HG03460 (cell line): ENCODE measurements at regions not wholly inside any gene's neighbourhood (a gene's known extent, or its start where the extent isn't known, plus 50 kb on each side); places are given as distances from the start of the nearest gene placed in this dataset.
"Not testable (repeated sequence)": the region's sequence is repeated elsewhere in the genome, so short reads cannot be mapped to it uniquely, and the experiment has no call there.

ENCODE experiments used
- ATAC-seq: cut with Tn5 transposase; IDR thresholded peaks from one replicate; pipeline ENCODE4 v1.9.1; 2021; ENCODE audit not compliant: unreplicated experiment

DNA sequence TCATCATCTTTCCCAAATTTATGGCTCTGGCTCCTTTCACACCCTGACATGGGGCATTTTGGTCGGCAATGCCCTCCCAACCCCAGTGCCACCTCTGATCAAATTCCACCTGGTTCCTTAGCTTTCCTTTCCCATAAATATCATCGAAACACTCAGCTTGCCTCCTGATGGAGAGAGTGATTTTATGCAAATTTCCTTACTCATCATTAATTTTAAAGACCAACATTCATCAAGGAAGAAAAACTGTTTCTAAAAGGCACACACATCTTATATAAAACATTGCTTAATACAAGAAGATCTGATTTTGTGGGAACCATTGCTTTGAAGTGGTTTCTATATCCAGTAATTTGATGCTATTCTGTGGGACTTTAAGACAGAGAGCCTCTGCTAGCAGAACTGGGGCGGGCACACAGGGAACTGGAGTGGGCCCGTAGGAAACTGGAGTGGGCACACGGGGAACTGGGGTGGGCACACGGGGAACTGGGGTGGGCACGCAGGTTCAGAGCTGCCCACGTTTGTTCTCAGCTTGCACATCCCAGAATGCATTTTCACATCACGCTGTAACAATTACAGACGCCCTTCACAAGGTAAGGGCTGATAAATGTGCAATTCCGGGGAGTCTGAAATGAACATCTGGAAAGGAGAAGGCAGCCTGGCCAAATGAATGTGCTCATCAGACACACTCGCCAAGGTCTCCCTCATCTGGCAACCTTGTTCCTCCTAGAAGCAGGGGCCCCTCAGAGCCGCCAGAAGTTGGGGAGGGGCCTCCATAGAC, 174.2 kb downstream of the RTP5 start:
- no peak for ATAC-seq

DNA sequence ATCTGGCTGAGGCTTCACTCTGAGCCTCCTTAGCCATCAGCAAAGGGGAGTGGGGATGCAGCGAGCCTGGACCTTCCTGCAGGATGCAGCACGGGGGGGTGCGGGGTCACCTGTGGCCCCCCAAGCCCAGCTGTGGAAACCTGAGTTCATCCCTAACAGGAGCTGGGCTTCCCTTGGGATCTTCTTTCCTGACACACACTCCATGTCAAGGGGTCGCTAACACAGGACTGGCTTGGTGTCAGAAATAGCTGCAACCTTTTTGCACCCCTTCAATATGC, 174.7 kb downstream of the RTP5 start:
- ATAC-seq = no peak

DNA sequence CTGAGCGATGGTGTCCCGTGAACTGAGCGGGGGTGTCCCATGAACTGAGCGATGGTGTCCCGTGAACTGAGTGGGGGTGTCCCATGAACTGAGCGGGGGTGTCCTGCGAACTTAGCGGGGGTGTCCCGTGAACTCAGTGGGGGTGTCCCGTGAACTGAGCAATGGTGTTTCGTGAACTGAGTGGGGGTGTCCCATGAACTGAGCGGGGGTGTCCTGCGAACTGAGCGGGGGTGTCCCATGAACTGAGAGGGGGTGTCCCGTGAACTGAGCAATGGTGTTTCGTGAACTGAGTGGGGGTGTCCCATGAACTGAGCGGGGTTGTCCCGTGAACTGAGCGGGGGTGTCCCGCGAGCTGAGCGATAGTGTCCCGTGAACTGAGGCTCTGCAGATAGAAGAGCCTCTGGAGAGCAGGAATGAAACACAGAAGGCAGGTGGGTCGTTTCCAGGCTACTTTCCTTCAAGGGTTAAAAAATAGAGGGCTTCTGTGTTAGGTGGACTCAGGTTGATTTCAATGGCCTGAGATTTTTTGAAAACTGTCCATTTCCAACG, 176.1 kb downstream of the RTP5 start:
- ATAC-seq = not testable (repeated sequence)

DNA sequence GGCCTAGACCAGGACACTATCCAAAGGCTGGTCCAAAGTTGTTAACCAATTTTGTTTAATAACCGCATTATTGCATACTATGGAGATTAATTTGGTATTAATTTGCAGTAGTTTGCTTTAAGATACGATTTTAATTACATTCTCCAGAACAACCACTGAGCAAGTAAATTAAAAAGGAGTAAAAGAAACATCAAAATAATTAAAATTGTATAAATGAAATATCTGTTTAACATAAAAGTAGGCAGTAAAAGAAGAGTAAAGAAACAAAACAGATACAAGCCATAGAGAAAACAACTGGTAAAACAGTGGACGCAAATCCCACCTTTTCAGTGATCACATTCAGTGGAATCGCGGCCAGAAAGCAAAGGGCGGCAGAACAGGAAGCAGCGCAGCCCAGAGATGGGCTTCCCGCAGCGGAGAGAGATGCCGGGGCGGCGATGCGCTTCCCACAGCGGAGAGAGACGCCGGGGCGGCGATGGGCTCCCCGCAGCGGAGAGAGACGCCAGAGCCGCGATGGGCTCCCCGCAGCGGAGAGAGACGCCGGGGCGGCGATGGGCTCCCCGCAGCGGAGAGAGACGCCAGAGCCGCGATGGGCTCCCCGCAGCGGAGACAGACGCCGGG, 176.8 kb downstream of the RTP5 start:
- no peak for ATAC-seq

DNA sequence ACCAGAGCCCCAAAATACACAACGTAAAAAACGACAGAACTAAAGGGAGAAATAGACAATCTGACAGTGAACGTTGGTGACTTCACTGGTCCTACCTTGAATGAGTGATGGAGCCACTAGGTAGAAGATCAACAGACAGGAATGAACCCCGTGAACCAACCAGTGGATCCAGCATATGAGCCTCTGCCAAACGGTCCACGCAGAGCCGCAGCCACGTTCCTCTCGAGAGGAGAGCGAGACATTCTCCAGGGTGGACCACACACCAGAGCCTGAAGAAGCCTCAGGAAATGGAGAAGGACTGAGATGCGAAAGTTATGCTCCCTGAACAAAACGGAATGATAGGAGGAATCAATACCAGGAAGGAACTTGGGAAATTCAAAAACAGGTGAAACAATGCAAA, 178.4 kb downstream of the RTP5 start:
- no peak for ATAC-seq

DNA sequence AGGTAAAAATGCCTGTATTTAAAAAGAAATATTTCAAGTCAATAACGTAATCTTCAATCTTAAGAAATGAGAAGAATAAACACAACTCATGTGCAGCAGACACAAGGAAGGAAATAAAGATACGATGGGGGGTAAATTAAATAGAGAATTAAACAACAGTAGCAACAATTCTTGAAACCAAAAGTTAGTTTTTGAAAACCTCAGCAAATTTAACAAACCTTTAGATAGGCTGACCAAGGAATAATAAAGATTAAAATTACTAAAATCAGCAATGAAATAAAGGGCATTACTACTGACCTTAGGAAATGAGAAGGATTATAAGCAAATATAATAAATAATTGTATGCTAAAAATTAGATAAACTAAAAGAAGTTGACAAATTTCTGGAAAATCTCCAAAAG, 178.9 kb downstream of the RTP5 start:
- no peak for ATAC-seq

DNA sequence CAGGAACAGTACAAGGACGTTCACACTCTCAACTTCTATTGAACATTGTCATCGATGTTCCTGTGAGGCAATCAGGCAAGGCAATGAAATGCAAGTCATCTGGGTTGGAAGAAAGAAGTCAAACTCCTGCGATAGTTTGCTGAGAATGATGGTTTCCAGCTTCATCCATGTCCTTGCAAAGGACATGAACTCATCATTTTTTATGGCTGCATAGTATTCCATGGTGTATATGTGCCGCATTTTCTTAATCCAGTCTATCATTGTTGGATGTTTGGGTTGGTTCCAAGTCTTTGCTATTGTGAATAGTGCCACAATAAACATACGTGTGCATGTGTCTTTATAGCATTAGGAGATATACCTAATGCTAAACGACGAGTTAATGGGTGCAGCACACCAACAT, 180.0 kb downstream of the RTP5 start:
- not testable (repeated sequence) for ATAC-seq

DNA sequence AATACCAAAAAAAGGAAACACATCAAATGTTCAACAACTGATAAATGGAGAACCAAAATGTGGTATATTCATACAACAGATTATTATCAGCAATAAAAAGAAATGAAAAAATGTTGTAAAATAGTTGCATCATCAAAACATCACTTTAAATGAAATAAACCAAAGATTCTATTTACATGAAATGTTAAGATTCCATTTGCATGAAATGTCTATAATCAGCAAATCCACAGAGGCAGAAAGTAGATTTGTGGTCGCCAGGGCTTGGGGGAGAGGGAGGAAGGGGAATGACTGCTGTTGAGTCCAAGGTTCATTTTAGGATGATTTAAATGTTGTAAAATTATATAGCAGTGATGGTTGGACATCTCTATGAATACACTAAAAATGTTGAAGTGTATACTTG, 181.9 kb downstream of the RTP5 start:
- ATAC-seq = no peak

DNA sequence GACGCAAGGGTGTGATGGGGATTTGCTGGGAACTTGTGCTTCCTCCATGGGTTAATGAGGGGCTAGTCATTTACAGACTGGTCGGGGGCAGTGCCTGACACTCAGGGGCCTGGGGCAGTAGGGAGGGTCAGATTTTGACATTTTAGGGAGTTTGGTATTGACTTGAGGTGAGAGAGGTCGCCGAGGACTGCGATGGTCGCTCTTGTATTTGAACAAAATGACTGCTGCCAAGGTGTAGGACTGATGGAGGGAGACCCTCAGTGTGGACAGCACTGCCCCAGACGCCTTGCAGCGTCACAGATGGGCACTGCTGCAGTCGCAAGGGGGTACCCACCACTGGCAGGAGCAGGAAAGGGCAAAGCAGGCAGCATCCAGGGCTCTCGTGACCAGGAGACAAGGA, 182.9 kb downstream of the RTP5 start:
- no peak for ATAC-seq

DNA sequence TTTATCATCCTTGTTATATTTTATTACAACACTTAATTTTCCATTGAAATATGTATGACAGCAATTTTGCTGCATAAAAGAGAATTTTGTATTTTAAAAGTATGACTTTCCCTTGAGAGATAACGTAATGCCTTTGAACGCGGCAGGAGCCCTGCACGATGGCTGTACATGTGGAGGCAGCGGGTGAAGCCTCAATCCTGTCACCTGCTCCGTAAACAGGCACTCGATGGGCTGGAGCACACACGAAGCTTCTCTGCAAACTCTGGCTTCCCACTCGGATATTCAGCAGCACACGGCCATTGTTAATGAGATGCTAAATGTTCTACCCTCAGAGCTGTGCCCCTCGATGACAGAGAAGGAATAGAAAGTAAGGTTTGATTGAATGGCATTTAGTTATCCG, 184.4 kb downstream of the RTP5 start:
- ATAC-seq = no peak

DNA sequence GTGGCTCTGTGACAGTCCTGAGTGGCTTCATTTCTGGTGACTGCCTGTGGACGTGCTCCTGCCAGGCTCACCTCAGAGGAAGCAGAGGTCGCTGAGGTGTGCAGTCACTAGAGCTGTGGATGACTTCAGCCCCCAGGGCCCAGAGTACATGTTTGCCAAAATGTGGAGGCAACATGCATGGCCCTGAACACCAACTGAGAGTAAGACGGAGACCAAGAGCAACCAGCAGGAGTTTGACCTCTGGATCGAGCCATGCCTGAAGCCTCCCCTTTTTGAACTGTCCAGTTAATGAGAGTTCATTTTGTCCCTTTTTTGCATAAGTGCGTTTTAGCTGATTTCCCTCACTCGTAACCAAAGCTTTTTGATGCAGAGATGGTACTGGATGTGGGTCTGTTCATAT, 184.9 kb downstream of the RTP5 start:
- ATAC-seq = no peak

DNA sequence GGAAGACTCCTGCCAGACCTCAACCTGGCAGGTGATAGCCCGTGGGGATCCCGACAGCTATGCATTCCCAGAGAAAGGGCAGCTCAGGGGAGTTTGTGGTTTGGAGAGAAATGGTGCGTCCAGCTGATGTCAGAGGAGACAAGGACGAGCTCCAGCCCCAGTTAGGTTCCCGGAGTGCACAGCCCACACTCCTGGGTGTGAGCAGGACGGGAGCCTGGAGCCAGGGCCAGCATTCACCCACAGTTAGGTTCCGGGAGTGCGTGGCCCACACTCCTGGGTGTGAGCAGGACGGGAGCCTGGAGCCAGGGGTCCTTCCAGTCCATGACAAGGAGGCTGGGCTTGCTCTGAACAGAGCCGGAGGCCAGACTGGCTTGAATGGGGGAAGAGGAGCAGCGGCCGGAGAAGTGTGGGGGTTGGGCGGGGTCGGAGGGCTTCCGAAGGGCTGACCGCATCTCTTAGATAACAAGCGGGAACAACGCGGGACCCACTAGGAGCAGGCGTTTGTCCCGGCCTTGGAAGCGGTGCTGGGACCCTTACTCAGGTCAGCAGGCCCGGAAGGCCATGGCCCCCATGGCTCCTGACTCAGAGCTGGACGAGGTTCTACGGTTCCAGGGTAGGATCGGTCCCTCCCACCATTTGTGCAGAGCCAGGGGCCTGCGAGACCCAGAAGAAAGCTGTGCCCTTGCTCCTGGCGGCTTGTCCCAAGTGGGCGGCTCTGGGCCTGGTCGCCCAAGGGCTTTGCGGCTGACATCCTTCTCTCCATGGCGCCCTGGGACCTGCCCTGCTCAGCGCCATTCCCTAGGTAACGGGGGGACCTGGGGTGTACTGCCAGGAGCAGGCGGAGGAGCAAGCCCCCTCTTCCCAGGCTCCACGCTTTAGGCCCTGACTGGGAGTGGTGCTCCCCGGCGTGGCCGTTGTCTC, 185.6 kb downstream of the RTP5 start:
- ATAC-seq = no peak

DNA sequence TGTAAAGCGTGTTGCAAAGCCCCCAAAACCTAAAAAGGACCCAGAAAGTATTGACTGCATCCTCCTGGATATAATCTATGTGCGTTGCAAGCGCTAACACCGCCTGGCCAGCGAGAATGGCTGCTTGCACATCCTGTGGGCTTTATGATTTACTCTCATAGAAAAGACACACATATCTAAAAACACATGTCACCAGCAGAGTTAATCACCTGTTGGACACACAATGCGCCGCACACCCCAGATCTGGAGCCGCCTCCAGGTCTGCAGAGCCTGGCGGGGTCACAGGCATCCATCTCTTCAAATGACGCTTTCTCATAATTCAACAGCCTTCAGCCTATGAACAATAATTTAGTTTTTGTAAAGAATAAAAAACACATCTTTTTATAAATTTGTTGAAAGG, 186.5 kb downstream of the RTP5 start:
- no peak for ATAC-seq

DNA sequence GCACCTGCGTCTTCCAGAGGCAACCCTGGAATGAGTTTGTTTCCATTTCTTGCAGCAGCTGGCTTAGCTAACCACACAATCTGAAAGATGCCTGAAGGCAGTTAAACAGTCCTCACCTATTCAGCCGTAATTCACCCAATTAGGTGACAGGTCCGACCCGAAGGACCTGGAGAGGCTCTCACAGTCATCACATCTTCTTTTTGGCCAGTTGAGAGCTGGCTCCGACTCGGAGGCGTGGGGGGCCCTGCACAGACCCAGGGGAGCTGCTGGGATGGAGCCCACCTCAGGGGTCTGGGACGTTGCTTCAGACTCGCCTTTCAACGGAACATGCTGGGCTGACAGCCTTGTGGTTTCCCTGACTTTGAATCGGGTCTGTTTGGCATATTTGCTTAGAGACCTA, 187.3 kb downstream of the RTP5 start:
- ATAC-seq = no peak

DNA sequence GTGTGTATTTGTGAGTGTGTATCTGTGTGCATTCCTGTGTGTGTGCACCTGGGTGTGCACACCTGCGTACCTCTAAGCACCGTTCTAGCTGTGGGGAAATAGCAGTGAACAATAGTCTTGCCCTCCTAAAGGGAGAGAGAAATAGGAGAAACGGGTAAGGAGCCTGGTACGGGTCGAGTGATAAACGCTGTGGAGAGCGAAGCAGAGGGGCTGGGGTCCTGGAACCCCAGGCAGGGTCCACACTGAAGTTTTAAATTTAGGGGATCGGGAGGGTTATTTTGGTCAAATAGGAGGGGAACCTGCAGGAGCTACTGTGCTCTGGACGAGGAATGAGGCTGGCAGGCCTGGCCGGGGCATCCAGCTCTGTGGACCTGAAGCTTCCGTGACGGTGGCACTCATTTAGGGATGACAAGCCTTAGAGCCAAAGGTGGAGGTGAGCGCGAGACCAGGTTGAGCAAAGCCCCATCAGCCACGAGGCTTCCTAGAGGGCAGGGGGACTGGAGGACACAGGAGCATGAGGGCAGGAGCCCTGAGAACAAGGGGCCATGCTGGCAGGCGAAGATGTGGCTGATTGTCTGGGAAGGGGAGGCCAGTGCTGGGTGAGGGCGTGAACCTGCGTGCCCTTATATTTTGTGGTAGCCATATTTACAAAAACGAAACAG, 188.0 kb downstream of the RTP5 start:
- no peak for ATAC-seq

DNA sequence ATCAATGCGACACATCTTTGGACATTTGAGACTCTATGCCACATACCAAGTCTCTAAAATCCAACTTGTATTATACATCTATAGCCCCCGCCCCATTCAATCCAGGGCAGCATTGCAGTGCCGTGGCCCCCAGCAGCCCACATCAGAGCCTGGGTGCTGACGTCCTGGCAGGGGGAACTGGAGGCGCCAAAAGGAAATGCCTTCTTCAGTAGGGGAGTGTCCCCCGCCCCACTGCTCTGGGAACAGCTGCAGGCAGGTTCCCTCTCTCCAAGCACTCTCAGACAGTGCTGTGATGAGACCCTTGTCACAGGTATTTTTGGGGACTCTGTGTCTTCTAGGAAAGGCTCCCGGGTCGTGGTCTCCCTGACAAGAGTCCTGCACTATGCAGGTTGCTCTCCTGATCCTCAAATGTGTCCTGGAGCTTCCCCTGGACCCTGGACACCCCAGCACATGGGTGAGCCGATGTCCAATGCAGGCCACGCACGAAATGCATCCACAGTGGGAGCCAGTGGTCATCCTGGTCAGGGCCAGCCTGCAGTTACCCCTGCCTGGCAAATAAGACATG, 188.7 kb downstream of the RTP5 start:
- ATAC-seq = no peak

DNA sequence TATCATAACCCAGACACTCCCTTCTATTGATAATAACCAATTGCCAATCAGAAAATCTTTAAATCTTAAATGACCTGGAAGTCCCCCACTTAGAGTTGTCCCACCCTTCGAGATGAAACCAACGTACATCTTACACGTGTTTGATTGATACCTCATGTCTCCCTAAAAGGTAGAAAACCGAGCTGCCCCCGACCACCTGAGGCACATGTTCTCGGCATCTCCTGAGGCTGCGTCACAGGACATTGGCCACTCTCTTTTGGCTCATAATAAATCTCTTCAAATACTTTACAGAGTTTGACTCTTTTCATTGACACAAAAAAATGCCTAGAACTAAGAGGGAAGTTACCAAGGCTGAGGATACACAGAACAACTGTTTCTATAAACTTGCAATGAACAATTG, 190.0 kb downstream of the RTP5 start:
- ATAC-seq = no peak

DNA sequence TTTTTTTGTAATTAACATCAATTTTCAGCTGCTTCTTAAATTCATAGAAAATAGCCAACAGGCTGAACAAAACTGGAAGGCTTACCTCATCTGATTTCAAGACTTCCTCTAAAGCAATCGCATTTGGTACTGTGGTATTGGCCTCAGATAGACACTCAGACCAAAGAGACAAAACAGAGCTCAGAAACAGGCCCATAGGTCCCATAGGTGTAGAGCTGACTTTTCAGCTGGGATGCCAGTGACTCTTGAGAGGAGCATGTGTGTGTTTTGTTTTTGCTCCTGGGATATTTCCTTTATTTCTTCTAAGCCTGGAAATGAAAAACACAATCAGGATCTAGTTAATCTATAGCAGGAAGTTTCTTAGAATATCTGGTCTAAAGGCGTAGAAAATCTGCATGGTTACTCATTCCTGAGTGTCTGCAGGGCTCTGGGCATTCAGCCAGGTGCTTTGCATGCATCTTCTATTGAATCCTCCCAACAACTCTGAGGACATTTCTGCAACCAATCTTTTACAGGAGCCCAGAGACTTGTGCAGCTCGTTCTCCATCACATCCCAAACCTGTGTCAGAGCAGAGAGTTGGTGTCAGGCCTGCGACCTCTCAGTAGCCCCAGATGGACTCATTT, 190.8 kb downstream of the RTP5 start:
- ATAC-seq = no peak

DNA sequence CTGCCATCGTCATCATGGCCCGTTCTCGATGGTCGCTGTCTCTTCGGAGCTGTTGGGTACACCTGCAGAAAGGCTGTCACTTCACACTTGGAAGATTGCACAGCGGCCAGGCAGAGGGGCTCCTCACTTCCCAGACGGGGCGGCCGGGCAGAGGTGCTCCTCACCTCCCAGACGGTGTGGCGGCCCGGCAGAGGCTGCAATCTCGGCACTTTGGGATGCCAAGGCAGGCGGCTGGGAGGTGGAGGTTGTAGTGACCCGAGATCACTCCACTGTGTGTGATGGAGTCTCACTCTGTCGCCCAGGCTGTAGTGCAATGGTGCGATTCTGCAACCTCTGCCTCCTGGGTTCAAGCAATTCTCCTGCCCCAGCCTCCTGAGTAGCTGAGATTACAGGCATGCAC, 192.4 kb downstream of the RTP5 start:
- ATAC-seq = not testable (repeated sequence)

DNA sequence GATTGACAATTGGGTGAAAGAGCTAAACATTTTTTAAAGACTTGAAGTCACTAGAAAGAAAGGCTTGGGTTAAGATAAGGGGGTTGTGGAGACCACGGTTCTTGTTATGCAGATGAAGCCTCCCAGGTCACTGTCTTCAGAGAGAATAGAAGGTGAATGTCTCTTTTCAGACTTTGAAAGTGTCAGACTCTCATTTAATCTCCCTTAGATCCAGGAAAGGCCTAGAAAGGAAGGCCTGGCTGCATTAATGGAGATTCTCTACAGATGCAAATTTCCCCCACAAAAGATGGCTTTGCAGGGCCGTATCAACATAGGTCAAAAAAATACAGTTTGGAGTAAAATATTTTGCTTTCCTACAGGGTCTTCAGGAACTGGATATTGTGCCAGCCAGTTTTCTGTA, 193.9 kb downstream of the RTP5 start:
- ATAC-seq = no peak

DNA sequence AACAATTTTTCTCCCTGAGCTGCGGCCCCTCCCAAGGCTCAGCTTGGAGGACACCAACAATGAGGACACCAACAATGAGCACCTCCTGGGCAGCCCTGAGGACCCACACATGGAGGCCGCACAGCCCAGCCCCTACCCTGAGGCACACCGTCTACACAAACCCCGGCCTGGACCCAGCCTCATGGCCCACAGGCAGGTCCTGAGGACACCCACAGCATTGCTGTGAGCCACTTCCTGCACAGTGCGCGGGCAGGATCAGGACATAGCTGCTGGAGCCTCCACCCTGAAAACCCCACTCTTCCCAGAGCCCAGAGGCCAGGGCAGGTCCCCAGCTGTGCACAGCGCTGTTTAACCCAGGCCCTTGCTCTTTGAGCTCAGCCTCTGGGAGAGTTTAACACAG, 194.3 kb downstream of the RTP5 start:
- no peak for ATAC-seq
